ENCODE measurements at regions not wholly inside any gene's neighbourhood (a gene's known extent, or its start where the extent isn't known, plus 50 kb on each side); places are given as distances from the start of the nearest gene placed in this dataset.

GRCh38 chr5:97752871-97753270 is 569.8 kb upstream of the RIOK2 start:
- no peak for TF ChIP-seq CTCF (IDR thresholded peaks at IDR 0.05; ENCODE audit: unreplicated experiment)
- no peaks in the 10 kb centered on the region for H3K27me3 Mint-ChIP-seq (ENCODE audit: unreplicated experiment)
- BruUV-seq (replicated peaks), result no TSS peak
- no peaks in the 10 kb centered on the region for H3K4me1 Mint-ChIP-seq (ENCODE audit: low read depth, unreplicated experiment)
- DNase-seq, result no peak
- intact Hi-C loops (cut with micrococcal nuclease; ENCODE audit: unreplicated experiment), result no loop called here
- no peak overlapping the region for H3K4me3 Mint-ChIP-seq (ENCODE audit: low read depth, unreplicated experiment)
- H3K27ac Mint-ChIP-seq (ENCODE audit: unreplicated experiment), result no peak overlapping the region
- CTCF ChIA-PET, result no interaction called here
- peaks cover 5% of the 10 kb centered on the region for H3K9me3 Mint-ChIP-seq (ENCODE audit: low read depth, unreplicated experiment)
- H3K36me3 Mint-ChIP-seq (ENCODE audit: insufficient read depth, unreplicated experiment), result no peaks in the 10 kb centered on the region

GRCh38 chr5:97762483-97762882 is 579.4 kb upstream of the RIOK2 start:
- H3K4me3 Mint-ChIP-seq (ENCODE audit: low read depth, unreplicated experiment), result no peak overlapping the region
- BruUV-seq (replicated peaks), result no TSS peak
- no peak for DNase-seq
- no peaks in the 10 kb centered on the region for H3K4me1 Mint-ChIP-seq (ENCODE audit: low read depth, unreplicated experiment)
- H3K9me3 Mint-ChIP-seq (ENCODE audit: low read depth, unreplicated experiment), result peaks cover 10% of the 10 kb centered on the region
- no peaks in the 10 kb centered on the region for H3K36me3 Mint-ChIP-seq (ENCODE audit: insufficient read depth, unreplicated experiment)
- H3K27ac Mint-ChIP-seq (ENCODE audit: unreplicated experiment), result no peak overlapping the region
- CTCF ChIA-PET, result no interaction called here
- intact Hi-C loops (cut with micrococcal nuclease; ENCODE audit: unreplicated experiment), result no loop called here
- H3K27me3 Mint-ChIP-seq (ENCODE audit: unreplicated experiment), result no peaks in the 10 kb centered on the region
- TF ChIP-seq CTCF (IDR thresholded peaks at IDR 0.05; ENCODE audit: unreplicated experiment), result no peak

DNA sequence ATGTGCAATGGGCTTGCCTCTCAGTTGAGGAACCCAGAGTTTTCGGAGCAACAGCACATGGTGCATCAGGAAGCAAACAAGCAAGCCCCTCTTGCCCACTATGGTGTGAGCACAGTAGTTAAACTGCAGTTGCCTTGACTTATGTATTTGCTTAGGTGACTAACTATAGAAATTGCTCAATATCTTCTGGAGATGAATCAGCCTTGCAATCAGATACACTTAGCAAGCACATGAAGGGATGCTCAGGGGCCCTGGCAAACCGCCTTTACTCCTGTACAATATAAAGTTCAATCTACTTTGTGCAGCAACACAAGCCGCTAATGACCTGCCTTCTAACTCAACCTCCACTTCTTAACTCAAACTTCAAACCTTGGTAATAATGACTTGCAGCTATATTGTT is 581.7 kb upstream of the RIOK2 start:
- Mint-ChIP-seq H3K4me3 (ENCODE audit: low read depth, unreplicated experiment) (no peak overlapping the region), H3K9me3 (ENCODE audit: low read depth, unreplicated experiment) (peaks cover 8% of the 10 kb centered on the region), H3K36me3 (ENCODE audit: insufficient read depth, unreplicated experiment) (no peaks in the 10 kb centered on the region), H3K27me3 (ENCODE audit: unreplicated experiment) (no peaks in the 10 kb centered on the region), H3K27ac (ENCODE audit: unreplicated experiment) (no peak overlapping the region), H3K4me1 (ENCODE audit: low read depth, unreplicated experiment) (no peaks in the 10 kb centered on the region)
- CTCF ChIA-PET, result no interaction called here
- intact Hi-C loops (cut with micrococcal nuclease; ENCODE audit: unreplicated experiment), result no loop called here
- TF ChIP-seq CTCF (IDR thresholded peaks at IDR 0.05; ENCODE audit: unreplicated experiment), result no peak
- DNase-seq, result no peak
- BruUV-seq (replicated peaks), result no TSS peak

- H3K9me3 Mint-ChIP-seq (ENCODE audit: low read depth, unreplicated experiment), result peaks cover 8% of the 10 kb centered on the region
- CTCF ChIA-PET, result no interaction called here
- DNase-seq, result no peak
- H3K4me3 Mint-ChIP-seq (ENCODE audit: low read depth, unreplicated experiment), result no peak overlapping the region
- no peaks in the 10 kb centered on the region for H3K27me3 Mint-ChIP-seq (ENCODE audit: unreplicated experiment)
- intact Hi-C loops (cut with micrococcal nuclease; ENCODE audit: unreplicated experiment), result no loop called here
- H3K4me1 Mint-ChIP-seq (ENCODE audit: low read depth, unreplicated experiment), result no peaks in the 10 kb centered on the region
- H3K36me3 Mint-ChIP-seq (ENCODE audit: insufficient read depth, unreplicated experiment), result no peaks in the 10 kb centered on the region
- H3K27ac Mint-ChIP-seq (ENCODE audit: unreplicated experiment), result no peak overlapping the region
- no TSS peak for BruUV-seq (replicated peaks)
- TF ChIP-seq CTCF (IDR thresholded peaks at IDR 0.05; ENCODE audit: unreplicated experiment), result no peak
Measured at GRCh38 chr5:97778451-97778850, 595.4 kb upstream of the RIOK2 start.

DNA sequence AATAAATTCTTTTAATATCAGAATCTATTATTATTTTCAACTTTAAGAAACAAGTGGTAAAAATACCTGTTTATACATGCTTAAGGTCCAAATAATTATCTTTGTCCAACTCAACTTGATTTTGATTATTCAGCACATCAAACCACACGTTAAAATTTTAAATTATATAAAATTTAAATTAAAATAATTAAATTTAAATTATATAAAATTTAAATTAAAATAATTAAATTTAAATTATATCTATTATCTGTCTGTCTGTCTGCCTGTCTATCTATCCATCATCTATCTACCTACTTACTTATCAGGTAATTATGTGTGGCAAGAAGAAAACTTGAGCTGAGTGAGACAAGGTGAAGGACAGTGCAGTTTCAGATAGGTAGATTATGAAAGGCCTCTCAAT is 605.3 kb upstream of the RIOK2 start:
- TF ChIP-seq CTCF (IDR thresholded peaks at IDR 0.05; ENCODE audit: unreplicated experiment), result no peak
- CTCF ChIA-PET, result no interaction called here
- H3K27me3 Mint-ChIP-seq (ENCODE audit: unreplicated experiment), result no peaks in the 10 kb centered on the region
- H3K27ac Mint-ChIP-seq (ENCODE audit: unreplicated experiment), result no peak overlapping the region
- no TSS peak for BruUV-seq (replicated peaks)
- no peaks in the 10 kb centered on the region for H3K4me1 Mint-ChIP-seq (ENCODE audit: low read depth, unreplicated experiment)
- H3K4me3 Mint-ChIP-seq (ENCODE audit: low read depth, unreplicated experiment), result no peak overlapping the region
- no peak for DNase-seq
- intact Hi-C loops (cut with micrococcal nuclease; ENCODE audit: unreplicated experiment), result no loop called here
- peaks cover 15% of the 10 kb centered on the region for H3K9me3 Mint-ChIP-seq (ENCODE audit: low read depth, unreplicated experiment)
- no peaks in the 10 kb centered on the region for H3K36me3 Mint-ChIP-seq (ENCODE audit: insufficient read depth, unreplicated experiment)
